GM04504 (cell line): ENCODE measurements at regions not wholly inside any gene's neighbourhood (a gene's known extent, or its start where the extent isn't known, plus 50 kb on each side); places are given as distances from the start of the nearest gene placed in this dataset.
"Not testable (repeated sequence)": the region's sequence is repeated elsewhere in the genome, so short reads cannot be mapped to it uniquely, and the experiment has no call there.

Experiments
- DNase-seq: peaks from one replicate; pipeline ENCODE4 v3.0.0-alpha.2; 2012; ENCODE audit warnings: low read depth

DNA sequence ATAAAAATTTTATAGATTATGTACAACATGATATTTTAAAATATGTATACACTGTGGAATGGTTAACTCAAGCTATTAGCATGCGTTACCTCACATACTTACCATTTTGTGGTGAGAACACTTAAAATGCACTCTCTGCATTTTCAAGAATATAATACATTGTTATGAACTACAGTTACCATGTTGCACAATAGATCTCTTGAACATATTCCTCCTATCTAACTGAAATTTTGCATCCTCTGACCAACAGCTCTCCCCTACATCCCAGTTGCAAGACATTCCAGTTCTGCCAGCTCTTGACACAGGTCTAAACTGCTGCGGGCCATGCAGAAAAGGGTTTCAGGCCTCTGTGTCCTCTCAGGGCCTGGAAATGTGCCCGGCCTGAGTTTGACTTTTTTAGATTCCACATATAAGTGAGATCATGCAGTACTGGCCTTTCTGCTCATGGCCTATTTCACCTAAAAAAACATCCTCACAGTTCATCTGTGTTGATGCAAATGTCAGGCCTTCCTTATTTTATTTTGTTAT, 113.7 kb downstream of the CDCA7 start:
- DNase-seq = no peak

GRCh38 chr2:173472112-173472511, 117.4 kb downstream of the CDCA7 start:
- no peak for DNase-seq

DNA sequence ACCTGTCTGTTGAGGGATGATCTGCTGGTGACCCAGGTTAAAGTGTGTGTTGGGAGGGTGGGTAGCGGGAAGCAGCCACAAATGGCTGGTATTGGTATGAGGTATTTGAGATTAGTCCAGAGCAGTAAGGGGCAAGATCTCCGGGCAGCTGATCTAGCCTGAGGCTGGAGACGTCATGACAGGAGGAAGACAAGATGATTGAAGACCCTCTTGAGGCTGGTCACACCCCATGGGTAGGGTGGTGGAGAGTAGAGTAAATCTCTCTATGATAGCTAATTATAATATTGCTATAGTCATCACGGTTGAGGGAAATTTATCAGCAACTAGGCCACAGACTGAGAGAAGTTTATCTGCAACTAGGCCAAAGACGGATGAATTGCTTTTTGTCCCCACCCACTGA, 128.5 kb downstream of the CDCA7 start:
- no peak for DNase-seq

- no peak for DNase-seq
Measured at GRCh38 chr2:173488861-173489260, 134.2 kb downstream of the CDCA7 start.

GRCh38 chr2:173491418-173491817, 136.7 kb downstream of the CDCA7 start:
- DNase-seq = no peak

GRCh38 chr2:173493874-173494273, 139.2 kb downstream of the CDCA7 start:
- no peak for DNase-seq

DNA sequence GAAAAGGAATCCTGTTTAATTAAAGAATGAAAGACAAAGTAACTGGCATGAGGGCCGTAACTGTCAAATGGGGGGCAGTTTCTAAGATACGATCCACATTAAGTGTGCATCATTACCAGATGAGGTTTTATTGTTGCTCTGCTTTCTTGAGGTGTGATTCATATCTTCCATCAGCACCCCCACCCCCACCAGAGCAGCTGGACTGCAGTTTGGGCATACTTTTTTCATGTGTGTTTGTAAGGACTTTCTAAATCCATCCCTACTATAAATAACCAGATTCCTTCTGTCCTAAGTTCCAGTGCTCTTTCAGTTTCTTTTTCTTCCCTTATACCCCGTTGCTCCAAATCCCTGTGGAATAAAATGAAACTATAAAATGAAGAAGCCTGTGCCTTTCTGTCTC, 142.1 kb downstream of the CDCA7 start:
- peak; percentile 55 for DNase-seq

DNA sequence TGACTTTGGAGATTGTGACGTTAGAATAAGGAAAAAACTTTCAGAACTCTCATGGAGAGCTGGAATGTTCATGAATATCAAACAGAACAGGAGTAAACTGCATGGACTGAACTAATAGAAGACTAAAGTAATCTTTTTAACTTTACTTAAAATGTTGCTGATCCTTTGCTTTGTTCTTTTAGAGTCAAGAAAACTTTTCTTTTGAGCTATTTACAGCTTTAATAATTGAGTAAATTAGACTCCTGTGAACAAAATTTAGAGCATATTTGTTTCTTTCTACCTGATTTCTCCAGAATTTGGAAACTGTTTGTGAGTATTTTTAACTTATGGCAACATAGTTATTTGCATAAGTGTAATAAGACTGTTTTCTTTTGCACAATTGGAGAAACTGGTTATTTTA, 146.3 kb downstream of the CDCA7 start:
- no peak for DNase-seq

GRCh38 chr2:173502296-173502695, 147.6 kb downstream of the CDCA7 start:
- no peak for DNase-seq

DNA sequence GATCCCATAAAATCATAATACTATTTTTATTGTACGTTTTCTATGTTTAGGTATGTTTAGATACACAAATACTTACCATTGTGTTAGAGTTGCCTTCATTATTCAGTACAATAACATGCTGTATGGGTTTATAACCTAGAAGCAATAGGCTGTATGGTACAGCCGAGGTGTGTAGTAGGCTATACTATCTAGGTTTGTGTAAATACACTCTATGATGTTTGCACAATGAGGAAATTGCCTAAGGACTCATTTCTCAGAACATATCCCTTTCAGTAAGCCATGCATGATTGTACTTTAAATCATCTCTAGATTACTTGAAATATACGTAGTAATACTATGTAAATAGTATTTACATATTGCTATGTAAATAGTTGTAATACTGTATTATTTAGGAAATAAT, 156.7 kb downstream of the CDCA7 start:
- no peak for DNase-seq

- no peak for DNase-seq
Measured at GRCh38 chr2:173511942-173512341, 157.3 kb downstream of the CDCA7 start.

DNA sequence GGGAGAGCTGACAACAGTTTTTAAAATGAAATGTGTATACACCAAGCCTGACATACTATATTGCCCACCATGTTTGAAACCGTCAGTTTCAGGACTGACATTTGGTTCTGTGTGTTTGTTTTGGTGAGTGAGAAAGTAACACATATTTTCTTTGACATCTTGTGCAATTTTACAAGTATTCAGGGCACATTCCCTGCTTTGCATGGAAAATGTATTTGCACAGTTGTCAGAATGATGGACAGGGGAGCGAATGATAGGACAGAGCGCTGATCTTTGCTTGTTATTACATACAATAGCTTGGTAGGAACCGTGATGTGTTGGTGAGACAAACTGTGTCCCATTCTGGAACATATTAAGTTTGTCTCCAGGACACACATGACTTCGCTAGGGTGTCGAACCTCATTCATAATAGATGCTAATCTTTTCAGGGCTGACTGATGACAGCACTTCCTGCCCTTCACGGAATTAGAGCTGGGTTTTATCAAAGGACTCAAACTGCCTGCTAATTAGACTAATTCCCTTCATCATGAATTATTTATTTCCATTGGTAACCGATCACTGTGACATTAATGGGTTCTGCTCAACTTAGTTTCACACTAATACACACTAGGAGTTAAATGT, 158.5 kb downstream of the CDCA7 start:
- no peak for DNase-seq

DNA sequence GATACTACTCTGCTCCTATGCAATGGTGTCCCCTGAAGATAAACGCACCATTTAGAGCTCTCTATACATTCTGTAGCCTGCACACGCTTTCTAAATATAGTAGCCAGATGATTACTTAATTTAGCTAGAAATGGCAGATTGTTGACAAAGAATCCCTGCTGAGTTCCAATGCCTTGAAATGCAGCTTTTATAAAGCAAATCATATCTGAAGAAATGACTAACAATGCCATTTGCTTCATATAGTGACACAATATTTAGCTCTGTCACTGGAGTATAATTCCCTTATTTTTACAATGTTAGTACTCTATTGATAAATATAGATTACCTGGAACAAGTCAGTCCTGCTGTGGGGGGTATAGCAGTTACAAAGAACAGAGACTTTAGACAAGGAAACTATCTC, 166.2 kb downstream of the CDCA7 start:
- no peak for DNase-seq

DNA sequence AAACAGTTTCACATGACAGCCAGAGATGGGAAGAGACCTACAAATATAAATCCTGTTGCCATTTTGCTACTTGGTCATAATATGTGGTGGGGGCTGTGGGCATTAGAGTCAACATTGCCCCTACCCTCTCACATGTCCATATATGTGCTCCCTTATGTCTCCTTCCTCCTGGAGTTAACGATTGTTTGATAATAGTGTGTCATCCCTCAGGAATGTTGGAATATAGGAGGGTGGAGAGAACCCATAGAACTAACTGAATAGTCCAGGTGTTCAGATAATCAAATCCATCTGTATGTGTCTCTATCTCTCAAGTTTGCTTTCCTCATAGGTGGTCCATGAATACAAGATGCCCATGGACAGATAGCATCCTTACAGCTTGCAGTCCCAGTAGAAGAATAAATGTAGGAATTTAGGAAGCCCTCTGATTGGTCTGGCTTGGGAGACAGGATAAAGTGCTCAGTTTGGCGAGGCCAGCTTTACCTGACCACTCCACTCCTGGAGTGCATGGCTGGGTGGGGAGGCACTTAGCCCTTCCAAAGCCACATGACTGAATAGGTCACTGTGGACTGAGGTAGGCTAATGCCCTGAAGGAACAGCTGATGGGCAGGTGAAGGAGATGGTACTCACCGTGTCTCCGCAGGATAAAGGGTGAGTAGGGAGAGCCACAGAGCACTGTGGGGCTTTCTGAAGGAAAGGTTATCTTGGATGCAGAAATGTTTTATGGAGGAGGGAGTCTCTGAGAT, 166.9 kb downstream of the CDCA7 start:
- DNase-seq = no peak

DNA sequence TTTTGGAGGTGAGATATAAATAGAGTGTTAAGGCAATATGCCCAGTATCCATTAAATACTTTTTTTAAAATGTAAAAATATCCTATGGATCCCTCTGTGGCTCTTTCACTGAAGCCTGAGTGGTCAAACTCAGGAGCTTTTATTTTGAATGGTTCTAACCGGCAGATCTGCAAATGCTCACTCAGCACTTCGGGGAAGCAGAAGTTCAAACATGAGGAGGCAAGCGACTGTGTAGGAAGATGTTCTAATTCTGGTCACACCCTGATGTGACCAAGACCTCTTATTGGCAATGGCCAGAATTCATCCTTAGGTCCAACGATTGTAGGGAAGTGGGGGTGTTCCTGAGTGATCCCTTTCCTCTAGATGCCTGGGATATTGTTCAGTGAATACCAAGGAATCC, 168.8 kb downstream of the CDCA7 start:
- no peak for DNase-seq

- no peak for DNase-seq
Measured at GRCh38 chr2:173524256-173524955, 169.7 kb downstream of the CDCA7 start.

- not testable (repeated sequence) for DNase-seq
Measured at GRCh38 chr2:173532732-173533531, 178.3 kb downstream of the CDCA7 start.

DNA sequence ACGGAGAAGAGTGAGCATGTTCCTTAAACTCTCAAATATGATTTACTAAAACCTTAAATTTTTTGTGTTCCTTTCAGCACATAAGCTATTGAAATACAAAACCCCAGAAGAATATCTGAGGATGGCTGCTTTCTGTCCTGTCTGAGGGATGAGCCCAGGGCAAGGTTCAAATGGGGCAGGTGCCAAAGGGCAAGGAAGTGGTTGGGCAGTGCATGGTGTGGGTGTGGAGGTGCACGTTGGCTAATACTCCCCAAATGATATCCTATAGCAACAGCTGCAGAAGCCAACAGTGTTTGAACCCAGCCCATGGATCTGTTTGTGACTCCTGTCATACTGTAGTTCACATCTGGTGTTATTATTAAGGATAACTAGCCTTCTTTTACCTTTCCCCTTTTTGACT, 183.0 kb downstream of the CDCA7 start:
- DNase-seq = no peak

DNA sequence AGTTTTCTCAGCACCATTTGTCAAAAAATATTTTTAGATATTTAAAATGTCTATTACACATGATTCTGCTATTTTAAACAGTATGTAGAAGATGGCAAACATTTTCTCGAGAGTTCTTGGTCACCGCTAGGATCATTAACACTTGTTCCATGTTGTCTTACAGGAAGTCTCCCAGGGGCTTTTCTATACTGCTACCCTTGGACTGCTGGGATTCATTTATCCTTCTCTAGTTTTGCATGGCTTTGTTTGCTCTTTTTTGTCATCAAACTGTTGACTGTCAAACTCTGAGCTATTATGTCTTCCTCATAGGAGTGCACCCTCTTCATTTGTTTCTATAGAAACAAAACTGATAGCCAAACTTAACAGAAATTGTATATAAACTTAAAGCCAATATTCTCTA, 184.9 kb downstream of the CDCA7 start:
- no peak for DNase-seq

GRCh38 chr2:173544641-173545363, 190.1 kb downstream of the CDCA7 start:
- no peak for DNase-seq

- DNase-seq = no peak
Measured at GRCh38 chr2:173545364-173545763, 190.7 kb downstream of the CDCA7 start.

DNA sequence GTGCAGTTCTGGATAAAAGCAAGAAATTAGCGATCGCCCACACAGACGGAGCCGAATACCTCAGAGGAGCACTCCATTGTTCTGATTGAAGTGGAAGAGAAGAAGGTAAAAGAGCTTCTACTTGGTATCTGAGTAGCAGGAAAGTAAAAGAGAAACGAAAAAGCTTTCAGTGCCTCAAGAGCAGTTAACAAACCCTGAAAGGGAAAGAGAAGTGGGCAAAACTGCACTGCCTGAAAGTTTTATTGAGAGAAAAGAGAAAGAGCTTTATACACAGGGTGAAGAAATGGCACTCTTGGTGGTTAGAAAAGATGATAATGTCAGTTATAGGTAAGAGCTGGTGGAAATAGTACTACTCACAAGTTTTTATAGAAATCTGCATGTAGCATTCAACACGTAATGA, 192.8 kb downstream of the CDCA7 start:
- no peak for DNase-seq
